ENCODE measurements at regions not wholly inside any gene's neighbourhood (a gene's known extent, or its start where the extent isn't known, plus 50 kb on each side); places are given as distances from the start of the nearest gene placed in this dataset.

DNA sequence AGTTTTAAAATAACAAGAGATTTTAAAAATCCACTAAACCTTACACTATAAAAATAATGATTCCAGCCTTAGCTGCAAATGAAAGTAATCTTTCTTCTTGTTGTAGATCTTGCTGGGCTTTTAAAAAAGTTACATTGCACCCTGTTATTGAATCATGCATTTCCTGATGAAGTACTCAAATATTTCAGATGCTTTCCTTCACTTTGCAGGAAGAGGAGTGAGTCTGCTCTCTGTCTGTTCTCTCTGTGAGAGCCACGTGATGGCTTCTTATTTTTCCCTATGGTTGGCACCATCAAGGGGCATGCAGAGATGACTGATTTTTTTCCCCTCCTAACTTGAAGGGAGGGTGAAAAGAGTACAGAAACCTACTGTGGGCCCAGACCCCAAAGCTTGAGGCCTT is 262.7 kb downstream of the ATP23 start:
- no peaks in the 10 kb centered on the region for H3K9me3 ChIP-seq (ENCODE audit: control insufficient read depth, insufficient read depth, low read length)
- H3K4me3 ChIP-seq (ENCODE audit: low read length), result no peak overlapping the region
- TF ChIP-seq EZH2phosphoT487 (IDR thresholded peaks at IDR 0.05; ENCODE audit: borderline replicate concordance, low read length), result no peak
- no peak for TF ChIP-seq CTCF (IDR thresholded peaks at IDR 0.05; ENCODE audit: low read depth, low read length, poor library complexity, severe bottlenecking)
- H4K20me1 ChIP-seq (ENCODE audit: control insufficient read depth, insufficient read depth, low read depth, low read length), result no peaks in the 10 kb centered on the region
- no peaks in the 10 kb centered on the region for H3K79me2 ChIP-seq (ENCODE audit: control insufficient read depth, low read length)
- H3K4me1 ChIP-seq (ENCODE audit: control insufficient read depth, low read length), result no peaks in the 10 kb centered on the region
- no peaks in the 10 kb centered on the region for H3F3A ChIP-seq (ENCODE audit: control insufficient read depth, insufficient read depth)
- no peak overlapping the region for H3K4me2 ChIP-seq (ENCODE audit: low read length)
- H3K27ac ChIP-seq (ENCODE audit: low read depth, low read length), result no peak overlapping the region
- no peaks in the 10 kb centered on the region for H3K27me3 ChIP-seq (ENCODE audit: control insufficient read depth, low read length)
- no peaks in the 10 kb centered on the region for H3K36me3 ChIP-seq (ENCODE audit: control insufficient read depth, low read length)
- no peaks in the 10 kb centered on the region for H3K9me2 ChIP-seq (replicated peaks; ENCODE audit: control insufficient read depth, low read length)

GRCh38 chr12:58206876-58207275 is 265.5 kb downstream of the ATP23 start:
- H3K9me2 ChIP-seq (replicated peaks; ENCODE audit: control insufficient read depth, low read length), result no peaks in the 10 kb centered on the region
- H3K4me2 ChIP-seq (ENCODE audit: low read length), result no peak overlapping the region
- no peaks in the 10 kb centered on the region for H3K9me3 ChIP-seq (ENCODE audit: control insufficient read depth, insufficient read depth, low read length)
- H3F3A ChIP-seq (ENCODE audit: control insufficient read depth, insufficient read depth), result no peaks in the 10 kb centered on the region
- TF ChIP-seq EZH2phosphoT487 (IDR thresholded peaks at IDR 0.05; ENCODE audit: borderline replicate concordance, low read length), result no peak
- no peak for TF ChIP-seq CTCF (IDR thresholded peaks at IDR 0.05; ENCODE audit: low read depth, low read length, poor library complexity, severe bottlenecking)
- no peak overlapping the region for H3K27ac ChIP-seq (ENCODE audit: low read depth, low read length)
- H3K36me3 ChIP-seq (ENCODE audit: control insufficient read depth, low read length), result no peaks in the 10 kb centered on the region
- H3K4me3 ChIP-seq (ENCODE audit: low read length), result no peak overlapping the region
- no peaks in the 10 kb centered on the region for H3K4me1 ChIP-seq (ENCODE audit: control insufficient read depth, low read length)
- H3K27me3 ChIP-seq (ENCODE audit: control insufficient read depth, low read length), result no peaks in the 10 kb centered on the region
- no peaks in the 10 kb centered on the region for H4K20me1 ChIP-seq (ENCODE audit: control insufficient read depth, insufficient read depth, low read depth, low read length)
- H3K79me2 ChIP-seq (ENCODE audit: control insufficient read depth, low read length), result no peaks in the 10 kb centered on the region

GRCh38 chr12:58211211-58211610 is 269.8 kb downstream of the ATP23 start:
- Histone ChIP-seq H3F3A (ENCODE audit: control insufficient read depth, insufficient read depth) (no peaks in the 10 kb centered on the region), H3K27me3 (ENCODE audit: control insufficient read depth, low read length) (no peaks in the 10 kb centered on the region), H3K4me1 (ENCODE audit: control insufficient read depth, low read length) (no peaks in the 10 kb centered on the region), H4K20me1 (ENCODE audit: control insufficient read depth, insufficient read depth, low read depth, low read length) (no peaks in the 10 kb centered on the region), H3K4me3 (ENCODE audit: low read length) (no peak overlapping the region), H3K4me2 (ENCODE audit: low read length) (no peak overlapping the region), H3K79me2 (ENCODE audit: control insufficient read depth, low read length) (no peaks in the 10 kb centered on the region), H3K27ac (ENCODE audit: low read depth, low read length) (no peak overlapping the region), H3K9me2 (replicated peaks; ENCODE audit: control insufficient read depth, low read length) (no peaks in the 10 kb centered on the region), H3K36me3 (ENCODE audit: control insufficient read depth, low read length) (no peaks in the 10 kb centered on the region), H3K9me3 (ENCODE audit: control insufficient read depth, insufficient read depth, low read length) (no peaks in the 10 kb centered on the region)
- TF ChIP-seq CTCF (IDR thresholded peaks at IDR 0.05; ENCODE audit: low read depth, low read length, poor library complexity, severe bottlenecking) (no peak), EZH2phosphoT487 (IDR thresholded peaks at IDR 0.05; ENCODE audit: borderline replicate concordance, low read length) (no peak)

DNA sequence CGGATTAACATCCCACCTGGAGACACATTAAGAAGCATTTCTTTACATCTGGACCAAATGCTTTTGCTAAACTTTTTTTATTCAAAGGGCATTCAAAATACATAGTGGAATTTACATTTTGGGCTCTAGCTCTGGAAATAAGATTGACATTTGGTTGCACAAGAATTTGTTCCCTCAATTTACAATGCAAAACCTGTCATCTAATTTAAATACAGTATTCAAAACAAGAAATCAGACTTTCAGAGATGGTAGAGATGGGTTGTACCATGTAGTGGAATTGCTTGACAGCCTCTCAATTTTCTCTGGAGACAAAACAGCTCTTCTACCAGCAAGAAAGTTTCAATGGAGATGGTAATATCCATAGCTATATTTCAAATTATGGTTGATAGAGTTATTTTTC is 275.8 kb downstream of the ATP23 start:
- Histone ChIP-seq H3K36me3 (ENCODE audit: control insufficient read depth, low read length) (no peaks in the 10 kb centered on the region), H3K27me3 (ENCODE audit: control insufficient read depth, low read length) (peaks cover under 1% of the 10 kb centered on the region; the same call in 1 of the 2 replicates), H3K79me2 (ENCODE audit: control insufficient read depth, low read length) (no peaks in the 10 kb centered on the region), H3K9me3 (ENCODE audit: control insufficient read depth, insufficient read depth, low read length) (no peaks in the 10 kb centered on the region), H3F3A (ENCODE audit: control insufficient read depth, insufficient read depth) (no peaks in the 10 kb centered on the region), H3K4me2 (ENCODE audit: low read length) (no peak overlapping the region), H3K27ac (ENCODE audit: low read depth, low read length) (no peak overlapping the region), H4K20me1 (ENCODE audit: control insufficient read depth, insufficient read depth, low read depth, low read length) (no peaks in the 10 kb centered on the region), H3K4me1 (ENCODE audit: control insufficient read depth, low read length) (no peaks in the 10 kb centered on the region), H3K4me3 (ENCODE audit: low read length) (no peak overlapping the region), H3K9me2 (replicated peaks; ENCODE audit: control insufficient read depth, low read length) (no peaks in the 10 kb centered on the region)
- TF ChIP-seq EZH2phosphoT487 (IDR thresholded peaks at IDR 0.05; ENCODE audit: borderline replicate concordance, low read length) (no peak), CTCF (IDR thresholded peaks at IDR 0.05; ENCODE audit: low read depth, low read length, poor library complexity, severe bottlenecking) (no peak)

All from DOHH2 (cell line).